ENCODE measurements at regions not wholly inside any gene's neighbourhood (a gene's known extent, or its start where the extent isn't known, plus 50 kb on each side); places are given as distances from the start of the nearest gene placed in this dataset.

GRCh38 chr18:56501896-56502295 is 136.5 kb downstream of the TXNL1 start:
- no peak for DNase-seq
- intact Hi-C loops (cut with DNase I, micrococcal nuclease), result no loop called here
- H3K9me3 ChIP-seq, result no peaks in the 10 kb centered on the region
- no peaks in the 10 kb centered on the region for H3K4me1 ChIP-seq (ENCODE audit: low read depth)
- no peak for TF ChIP-seq CTCF (IDR thresholded peaks at IDR 0.05)
- no peaks in the 10 kb centered on the region for H3K36me3 ChIP-seq (ENCODE audit: low read depth)
- no peak for ATAC-seq
- no peak overlapping the region for H3K4me3 ChIP-seq

GRCh38 chr18:56495884-56496283 is 142.5 kb downstream of the TXNL1 start:
- DNase-seq, result no peak
- intact Hi-C loops (cut with DNase I, micrococcal nuclease), result no loop called here
- ATAC-seq, result no peak

GRCh38 chr18:56493531-56493930 is 144.9 kb downstream of the TXNL1 start:
- ATAC-seq (no peak), DNase-seq (no peak)
- no peak for TF ChIP-seq CTCF (IDR thresholded peaks at IDR 0.05)
- intact Hi-C loops (cut with DNase I, micrococcal nuclease), result no loop called here
- no peaks in the 10 kb centered on the region for H3K36me3 ChIP-seq (ENCODE audit: low read depth)
- H3K9me3 ChIP-seq, result no peaks in the 10 kb centered on the region
- no peak overlapping the region for H3K4me3 ChIP-seq
- H3K4me1 ChIP-seq (ENCODE audit: low read depth), result no peaks in the 10 kb centered on the region

More at GRCh38 chr18:56495884-56496283, 142.5 kb downstream of the TXNL1 start:
- Histone ChIP-seq H3K36me3 (ENCODE audit: low read depth) (no peaks in the 10 kb centered on the region), H3K4me3 (no peak overlapping the region), H3K9me3 (no peaks in the 10 kb centered on the region), H3K4me1 (ENCODE audit: low read depth) (no peaks in the 10 kb centered on the region)
- no peak for TF ChIP-seq CTCF (IDR thresholded peaks at IDR 0.05)

GRCh38 chr18:56492136-56492535 is 146.3 kb downstream of the TXNL1 start:
- ATAC-seq (no peak), DNase-seq (no peak)
- intact Hi-C loops (cut with DNase I, micrococcal nuclease), result no loop called here
- Histone ChIP-seq H3K36me3 (ENCODE audit: low read depth) (no peaks in the 10 kb centered on the region), H3K4me3 (no peak overlapping the region), H3K4me1 (ENCODE audit: low read depth) (no peaks in the 10 kb centered on the region), H3K9me3 (no peaks in the 10 kb centered on the region)
- TF ChIP-seq CTCF (IDR thresholded peaks at IDR 0.05), result no peak

- no peak for TF ChIP-seq CTCF (IDR thresholded peaks at IDR 0.05)
- DNase-seq, result no peak
- Histone ChIP-seq H3K36me3 (ENCODE audit: low read depth) (no peaks in the 10 kb centered on the region), H3K9me3 (no peaks in the 10 kb centered on the region), H3K4me1 (ENCODE audit: low read depth) (no peaks in the 10 kb centered on the region), H3K4me3 (no peak overlapping the region)
- no peak for ATAC-seq
- intact Hi-C loops (cut with DNase I, micrococcal nuclease), result no loop called here
These were observed 147.4 kb downstream of the TXNL1 start for GRCh38 chr18:56490942-56491341.

GRCh38 chr18:56489893-56490292 is 148.5 kb downstream of the TXNL1 start:
- Histone ChIP-seq H3K4me1 (ENCODE audit: low read depth) (no peaks in the 10 kb centered on the region), H3K9me3 (no peaks in the 10 kb centered on the region), H3K4me3 (no peak overlapping the region), H3K36me3 (ENCODE audit: low read depth) (no peaks in the 10 kb centered on the region)
- intact Hi-C loops (cut with DNase I, micrococcal nuclease), result no loop called here
- DNase-seq (no peak), ATAC-seq (no peak)
- no peak for TF ChIP-seq CTCF (IDR thresholded peaks at IDR 0.05)

Measured in mucosa of descending colon (tissue), 3 donors.